ENCODE measurements at regions not wholly inside any gene's neighbourhood (a gene's known extent, or its start where the extent isn't known, plus 50 kb on each side); places are given as distances from the start of the nearest gene placed in this dataset.
"Not testable (repeated sequence)": the region's sequence is repeated elsewhere in the genome, so short reads cannot be mapped to it uniquely, and the experiment has no call there.

- H3K9ac ChIP-seq (ENCODE audit: low read length), result no peak overlapping the region
- no peaks in the 10 kb centered on the region for H3K27me3 ChIP-seq (ENCODE audit: insufficient read depth, low read depth, low read length)
- no peaks in the 10 kb centered on the region for H3K36me3 ChIP-seq (ENCODE audit: insufficient read depth, low read length)
- H3K4me3 ChIP-seq (ENCODE audit: low read length), result no peak overlapping the region
- H2AFZ ChIP-seq (ENCODE audit: low read depth, low read length), result no peak overlapping the region
- no peak overlapping the region for H3K27ac ChIP-seq (ENCODE audit: low read length)
- no peaks in the 10 kb centered on the region for H3K79me2 ChIP-seq (replicated peaks; ENCODE audit: insufficient read depth, low read length)
- no peaks in the 10 kb centered on the region for H3F3A ChIP-seq (ENCODE audit: insufficient read depth, low read length, poor library complexity, severe bottlenecking)
- H4K20me1 ChIP-seq (ENCODE audit: insufficient read depth), result no peaks in the 10 kb centered on the region
- H3K4me2 ChIP-seq (ENCODE audit: low read length), result no peak overlapping the region
- no peaks in the 10 kb centered on the region for H3K9me2 ChIP-seq (ENCODE audit: insufficient read depth, low read length)
- no peaks in the 10 kb centered on the region for H3K9me3 ChIP-seq (ENCODE audit: low read length)
- TF ChIP-seq EP300 (conservative IDR thresholded peaks at IDR 0.05; ENCODE audit: poor library complexity, severe bottlenecking), result no peak
- no peak for TF ChIP-seq POLR2AphosphoS5 (IDR thresholded peaks at IDR 0.05)
- no peak for TF ChIP-seq RAD21 (conservative IDR thresholded peaks at IDR 0.05)
- TF ChIP-seq SMC3 (conservative IDR thresholded peaks at IDR 0.05; ENCODE audit: poor library complexity), result no peak
- TF ChIP-seq, protein P1, sequence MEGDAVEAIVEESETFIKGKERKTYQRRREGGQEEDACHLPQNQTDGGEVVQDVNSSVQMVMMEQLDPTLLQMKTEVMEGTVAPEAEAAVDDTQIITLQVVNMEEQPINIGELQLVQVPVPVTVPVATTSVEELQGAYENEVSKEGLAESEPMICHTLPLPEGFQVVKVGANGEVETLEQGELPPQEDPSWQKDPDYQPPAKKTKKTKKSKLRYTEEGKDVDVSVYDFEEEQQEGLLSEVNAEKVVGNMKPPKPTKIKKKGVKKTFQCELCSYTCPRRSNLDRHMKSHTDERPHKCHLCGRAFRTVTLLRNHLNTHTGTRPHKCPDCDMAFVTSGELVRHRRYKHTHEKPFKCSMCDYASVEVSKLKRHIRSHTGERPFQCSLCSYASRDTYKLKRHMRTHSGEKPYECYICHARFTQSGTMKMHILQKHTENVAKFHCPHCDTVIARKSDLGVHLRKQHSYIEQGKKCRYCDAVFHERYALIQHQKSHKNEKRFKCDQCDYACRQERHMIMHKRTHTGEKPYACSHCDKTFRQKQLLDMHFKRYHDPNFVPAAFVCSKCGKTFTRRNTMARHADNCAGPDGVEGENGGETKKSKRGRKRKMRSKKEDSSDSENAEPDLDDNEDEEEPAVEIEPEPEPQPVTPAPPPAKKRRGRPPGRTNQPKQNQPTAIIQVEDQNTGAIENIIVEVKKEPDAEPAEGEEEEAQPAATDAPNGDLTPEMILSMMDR (IDR thresholded peaks at IDR 0.05; ENCODE audit: poor library complexity, severe bottlenecking), result no peak
- TF ChIP-seq REST (IDR thresholded peaks at IDR 0.05; ENCODE audit: borderline replicate concordance), result no peak
- no peak for TF ChIP-seq EZH2 (IDR thresholded peaks at IDR 0.05; ENCODE audit: borderline replicate concordance, insufficient read depth, low read length, poor library complexity, severe bottlenecking)
- no peak for TF ChIP-seq TAF1 (IDR thresholded peaks at IDR 0.05; ENCODE audit: low read depth)
- no peak for TF ChIP-seq MXI1 (conservative IDR thresholded peaks at IDR 0.05; ENCODE audit: poor library complexity, severe bottlenecking)
Observed at GRCh38 chr10:38209332-38209731, 115.2 kb downstream of the ZNF37A start.

DNA sequence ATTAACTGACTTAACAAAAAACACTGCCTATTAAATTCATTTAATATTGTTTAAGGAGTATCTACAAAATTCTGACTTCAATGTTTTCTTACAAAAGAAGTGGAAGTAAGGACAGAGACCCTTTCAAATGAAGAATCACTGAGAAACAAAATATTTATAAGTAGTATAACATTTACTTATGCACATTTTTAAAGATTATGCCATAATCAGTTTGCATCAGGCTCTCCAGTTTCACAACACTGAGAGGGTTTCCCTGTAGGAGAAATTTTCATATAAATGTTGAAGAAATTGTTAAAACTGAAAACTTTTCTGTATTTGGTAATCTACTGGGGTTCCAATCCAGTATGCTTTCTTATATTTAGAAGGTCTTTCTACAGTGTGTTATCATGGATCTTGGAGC lies 115.6 kb downstream of the ZNF37A start:
- H3K27ac ChIP-seq (ENCODE audit: low read length); H3K79me2 ChIP-seq (replicated peaks; ENCODE audit: insufficient read depth, low read length); H3K36me3 ChIP-seq (ENCODE audit: insufficient read depth, low read length); H3K27me3 ChIP-seq (ENCODE audit: insufficient read depth, low read depth, low read length); H3K9me3 ChIP-seq (ENCODE audit: low read length); H3K4me3 ChIP-seq (ENCODE audit: low read length); H3F3A ChIP-seq (ENCODE audit: insufficient read depth, low read length, poor library complexity, severe bottlenecking); H4K20me1 ChIP-seq (ENCODE audit: insufficient read depth); H3K9ac ChIP-seq (ENCODE audit: low read length); H3K4me2 ChIP-seq (ENCODE audit: low read length); H2AFZ ChIP-seq (ENCODE audit: low read depth, low read length); H3K9me2 ChIP-seq (ENCODE audit: insufficient read depth, low read length): not testable (repeated sequence)

- no peaks in the 10 kb centered on the region for H3K79me2 ChIP-seq (replicated peaks; ENCODE audit: insufficient read depth, low read length)
- TF ChIP-seq MXI1 (conservative IDR thresholded peaks at IDR 0.05; ENCODE audit: poor library complexity, severe bottlenecking), result no peak
- TF ChIP-seq TAF1 (IDR thresholded peaks at IDR 0.05; ENCODE audit: low read depth), result no peak
- no peak for TF ChIP-seq EZH2 (IDR thresholded peaks at IDR 0.05; ENCODE audit: borderline replicate concordance, insufficient read depth, low read length, poor library complexity, severe bottlenecking)
- no peak for TF ChIP-seq POLR2AphosphoS5 (IDR thresholded peaks at IDR 0.05)
- TF ChIP-seq EP300 (conservative IDR thresholded peaks at IDR 0.05; ENCODE audit: poor library complexity, severe bottlenecking), result no peak
- no peak for TF ChIP-seq REST (IDR thresholded peaks at IDR 0.05; ENCODE audit: borderline replicate concordance)
- no peak for TF ChIP-seq SMC3 (conservative IDR thresholded peaks at IDR 0.05; ENCODE audit: poor library complexity)
Observed at GRCh38 chr10:38212460-38212859, 118.3 kb downstream of the ZNF37A start.

More at GRCh38 chr10:38212460-38212859, 118.3 kb downstream of the ZNF37A start:
- Histone ChIP-seq H3K36me3 (ENCODE audit: insufficient read depth, low read length) (no peaks in the 10 kb centered on the region), H3K4me2 (ENCODE audit: low read length) (no peak overlapping the region), H3K27me3 (ENCODE audit: insufficient read depth, low read depth, low read length) (no peaks in the 10 kb centered on the region), H2AFZ (ENCODE audit: low read depth, low read length) (no peak overlapping the region), H3K4me3 (ENCODE audit: low read length) (no peak overlapping the region), H3K27ac (ENCODE audit: low read length) (no peak overlapping the region), H3K9ac (ENCODE audit: low read length) (no peak overlapping the region), H3F3A (ENCODE audit: insufficient read depth, low read length, poor library complexity, severe bottlenecking) (no peaks in the 10 kb centered on the region), H3K9me3 (ENCODE audit: low read length) (no peaks in the 10 kb centered on the region), H3K9me2 (ENCODE audit: insufficient read depth, low read length) (no peaks in the 10 kb centered on the region), H4K20me1 (ENCODE audit: insufficient read depth) (no peaks in the 10 kb centered on the region)

All from neural cell (in vitro differentiated cells).